ENCODE measurements at regions not wholly inside any gene's neighbourhood (a gene's known extent, or its start where the extent isn't known, plus 50 kb on each side); places are given as distances from the start of the nearest gene placed in this dataset.
"Not testable (repeated sequence)": the region's sequence is repeated elsewhere in the genome, so short reads cannot be mapped to it uniquely, and the experiment has no call there.

DNA sequence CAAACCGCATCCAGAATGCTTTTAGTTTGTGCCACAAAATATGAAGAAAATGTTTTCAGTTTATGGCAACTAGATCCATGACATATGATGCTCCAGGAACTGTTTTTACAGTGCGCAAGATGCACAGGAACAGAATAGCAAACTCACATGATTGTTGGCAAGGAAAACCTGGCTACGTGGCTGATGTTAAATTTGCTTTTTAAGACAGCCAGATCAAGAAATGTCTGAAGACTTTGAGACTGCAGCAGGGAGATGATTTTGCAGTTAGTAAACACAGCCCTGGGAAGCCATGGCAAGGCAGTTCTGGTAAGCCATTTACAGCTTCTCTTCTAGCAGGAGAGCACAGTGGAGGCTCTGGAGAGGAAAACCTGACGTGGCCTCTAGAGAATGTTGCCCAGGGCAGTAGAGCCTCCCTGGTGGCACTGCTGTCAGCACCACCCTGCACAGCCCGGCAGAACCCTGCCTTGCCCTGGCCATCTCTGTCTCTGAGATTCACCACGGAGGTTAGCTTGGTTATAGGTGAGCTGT is 69.8 kb upstream of the TNRC6B start:
- no peak overlapping the region for H3K23ac ChIP-seq (ENCODE audit: low read length)
- no CpG with 5 or more reads among the region's 6 CpGs for WGBS (ENCODE audit: extremely low coverage, insufficient coverage, insufficient read length)
- H3K79me2 ChIP-seq (ENCODE audit: control insufficient read depth, insufficient read depth, low read length, poor library complexity), result no peaks in the 10 kb centered on the region
- H3K27me3 ChIP-seq (ENCODE audit: insufficient read depth, low read length), result no peaks in the 10 kb centered on the region
- no peak overlapping the region for H4K91ac ChIP-seq (ENCODE audit: low read depth, low read length)
- H3K4me1 ChIP-seq (ENCODE audit: control insufficient read depth in 1 of 2, insufficient read depth in 2 of 2, low read length in 2 of 2), result no peaks in the 10 kb centered on the region
- H3K4ac ChIP-seq (ENCODE audit: low read depth, low read length), result no peak overlapping the region
- H3K14ac ChIP-seq (ENCODE audit: low read length), result no peak overlapping the region
- H3K4me3 ChIP-seq (ENCODE audit: low read depth, low read length), result no peak overlapping the region
- H3K9ac ChIP-seq (ENCODE audit: low read length), result no peak overlapping the region
- no peaks in the 10 kb centered on the region for H3K36me3 ChIP-seq (ENCODE audit: control insufficient read depth in 1 of 2, insufficient read depth in 2 of 2, low read length in 2 of 2)
- peaks cover 3% of the 10 kb centered on the region for H3K9me3 ChIP-seq (ENCODE audit: insufficient read depth, low read depth, low read length)
- H2AFZ ChIP-seq (ENCODE audit: insufficient read depth, low read length, poor library complexity), result no peak overlapping the region
- no peak overlapping the region for H4K8ac ChIP-seq (ENCODE audit: low read depth, low read length)
- DNase-seq, result peak; percentile 49 to 73
- H3K4me2 ChIP-seq (ENCODE audit: low read length), result no peak overlapping the region
- H2AK5ac ChIP-seq (ENCODE audit: low read length), result no peak overlapping the region
- H4K12ac ChIP-seq (ENCODE audit: low read depth, low read length), result no peak overlapping the region
- H2BK5ac ChIP-seq (ENCODE audit: low read depth, low read length, poor library complexity), result no peak overlapping the region
- no peak overlapping the region for H3K27ac ChIP-seq (ENCODE audit: low read depth, low read length)
- no peak overlapping the region for H3K18ac ChIP-seq (ENCODE audit: low read length)
- H3K79me1 ChIP-seq (ENCODE audit: low read length), result no peaks in the 10 kb centered on the region
- no peak overlapping the region for H2BK12ac ChIP-seq (ENCODE audit: low read length)
- no peak overlapping the region for H2BK120ac ChIP-seq (ENCODE audit: insufficient read depth, low read length, poor library complexity)

GRCh38 chr22:40108396-40108795 is 69.3 kb upstream of the TNRC6B start:
- no peaks in the 10 kb centered on the region for H3K4me1 ChIP-seq (ENCODE audit: control insufficient read depth in 1 of 2, insufficient read depth in 2 of 2, low read length in 2 of 2)

GRCh38 chr22:40108926-40109325 is 68.8 kb upstream of the TNRC6B start:
- H2BK120ac ChIP-seq (ENCODE audit: insufficient read depth, low read length, poor library complexity); H3K4me3 ChIP-seq (ENCODE audit: low read depth, low read length); H3K14ac ChIP-seq (ENCODE audit: low read length); H3K23ac ChIP-seq (ENCODE audit: low read length); H3K36me3 ChIP-seq (ENCODE audit: control insufficient read depth in 1 of 2, insufficient read depth in 2 of 2, low read length in 2 of 2); H4K8ac ChIP-seq (ENCODE audit: low read depth, low read length); DNase-seq; H3K18ac ChIP-seq (ENCODE audit: low read length); H3K4me1 ChIP-seq (ENCODE audit: control insufficient read depth in 1 of 2, insufficient read depth in 2 of 2, low read length in 2 of 2); H2AK5ac ChIP-seq (ENCODE audit: low read length); H3K9ac ChIP-seq (ENCODE audit: low read length); H3K4me2 ChIP-seq (ENCODE audit: low read length); H2AFZ ChIP-seq (ENCODE audit: insufficient read depth, low read length, poor library complexity); H3K27ac ChIP-seq (ENCODE audit: low read depth, low read length); H2BK12ac ChIP-seq (ENCODE audit: low read length); H3K27me3 ChIP-seq (ENCODE audit: insufficient read depth, low read length); H2BK5ac ChIP-seq (ENCODE audit: low read depth, low read length, poor library complexity); H3K79me1 ChIP-seq (ENCODE audit: low read length); H3K79me2 ChIP-seq (ENCODE audit: control insufficient read depth, insufficient read depth, low read length, poor library complexity); H3K4ac ChIP-seq (ENCODE audit: low read depth, low read length); H3K9me3 ChIP-seq (ENCODE audit: insufficient read depth, low read depth, low read length); H4K91ac ChIP-seq (ENCODE audit: low read depth, low read length); H4K12ac ChIP-seq (ENCODE audit: low read depth, low read length): not testable (repeated sequence)
- no CpG with 5 or more reads among the region's 5 CpGs for WGBS (ENCODE audit: extremely low coverage, insufficient coverage, insufficient read length)

More at GRCh38 chr22:40108396-40108795, 69.3 kb upstream of the TNRC6B start:
- Histone ChIP-seq H3K79me1 (ENCODE audit: low read length) (no peaks in the 10 kb centered on the region), H2BK5ac (ENCODE audit: low read depth, low read length, poor library complexity) (no peak overlapping the region), H4K12ac (ENCODE audit: low read depth, low read length) (no peak overlapping the region), H3K18ac (ENCODE audit: low read length) (no peak overlapping the region), H3K4ac (ENCODE audit: low read depth, low read length) (no peak overlapping the region), H3K14ac (ENCODE audit: low read length) (no peak overlapping the region), H3K27me3 (ENCODE audit: insufficient read depth, low read length) (no peaks in the 10 kb centered on the region), H4K8ac (ENCODE audit: low read depth, low read length) (no peak overlapping the region), H3K9ac (ENCODE audit: low read length) (no peak overlapping the region), H4K91ac (ENCODE audit: low read depth, low read length) (no peak overlapping the region), H2BK120ac (ENCODE audit: insufficient read depth, low read length, poor library complexity) (no peak overlapping the region), H3K4me2 (ENCODE audit: low read length) (no peak overlapping the region), H3K4me3 (ENCODE audit: low read depth, low read length) (no peak overlapping the region), H2AK5ac (ENCODE audit: low read length) (no peak overlapping the region), H2BK12ac (ENCODE audit: low read length) (no peak overlapping the region), H3K9me3 (ENCODE audit: insufficient read depth, low read depth, low read length) (peaks cover 3% of the 10 kb centered on the region), H3K36me3 (ENCODE audit: control insufficient read depth in 1 of 2, insufficient read depth in 2 of 2, low read length in 2 of 2) (no peaks in the 10 kb centered on the region), H3K27ac (ENCODE audit: low read depth, low read length) (no peak overlapping the region), H3K79me2 (ENCODE audit: control insufficient read depth, insufficient read depth, low read length, poor library complexity) (no peaks in the 10 kb centered on the region), H2AFZ (ENCODE audit: insufficient read depth, low read length, poor library complexity) (no peak overlapping the region), H3K23ac (ENCODE audit: low read length) (no peak overlapping the region)
- DNase-seq, result no peak

DNA sequence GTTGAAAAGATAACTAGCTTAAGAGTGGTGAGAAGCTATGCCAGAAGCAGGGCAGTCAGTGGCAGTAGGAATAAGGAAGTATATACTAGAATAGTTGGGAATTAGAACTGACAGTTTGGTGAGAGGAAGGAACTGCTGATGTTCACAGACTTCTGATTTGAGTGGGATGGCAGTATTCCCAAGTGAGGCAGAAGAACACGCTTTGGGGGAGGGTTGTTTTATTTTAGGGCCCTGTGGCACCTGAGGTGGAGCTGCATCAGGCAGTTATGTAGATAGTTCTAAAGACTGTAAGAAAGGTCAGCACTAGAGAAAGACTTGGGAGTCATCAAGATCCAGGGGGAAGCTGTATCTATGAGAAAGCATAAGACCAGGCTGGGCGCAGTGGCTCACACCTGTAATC is 66.3 kb upstream of the TNRC6B start:
- H3K4me3 ChIP-seq (ENCODE audit: low read depth, low read length), result no peak overlapping the region
- no peak overlapping the region for H2BK5ac ChIP-seq (ENCODE audit: low read depth, low read length, poor library complexity)
- H3K14ac ChIP-seq (ENCODE audit: low read length), result no peak overlapping the region
- H3K79me2 ChIP-seq (ENCODE audit: control insufficient read depth, insufficient read depth, low read length, poor library complexity), result no peaks in the 10 kb centered on the region
- H3K27me3 ChIP-seq (ENCODE audit: insufficient read depth, low read length), result no peaks in the 10 kb centered on the region
- no CpG with 5 or more reads among the region's 2 CpGs for WGBS (ENCODE audit: extremely low coverage, insufficient coverage, insufficient read length)
- H4K91ac ChIP-seq (ENCODE audit: low read depth, low read length), result no peak overlapping the region
- no peaks in the 10 kb centered on the region for H3K36me3 ChIP-seq (ENCODE audit: control insufficient read depth in 1 of 2, insufficient read depth in 2 of 2, low read length in 2 of 2)
- no peak overlapping the region for H2BK12ac ChIP-seq (ENCODE audit: low read length)
- H4K8ac ChIP-seq (ENCODE audit: low read depth, low read length), result no peak overlapping the region
- no peak overlapping the region for H3K4ac ChIP-seq (ENCODE audit: low read depth, low read length)
- peaks cover 5% of the 10 kb centered on the region for H3K9me3 ChIP-seq (ENCODE audit: insufficient read depth, low read depth, low read length)
- no peak overlapping the region for H3K23ac ChIP-seq (ENCODE audit: low read length)
- no peak overlapping the region for H4K12ac ChIP-seq (ENCODE audit: low read depth, low read length)
- no peak overlapping the region for H3K4me2 ChIP-seq (ENCODE audit: low read length)
- no peak overlapping the region for H2BK120ac ChIP-seq (ENCODE audit: insufficient read depth, low read length, poor library complexity)
- H3K79me1 ChIP-seq (ENCODE audit: low read length), result no peaks in the 10 kb centered on the region
- no peak overlapping the region for H2AK5ac ChIP-seq (ENCODE audit: low read length)
- H2AFZ ChIP-seq (ENCODE audit: insufficient read depth, low read length, poor library complexity), result no peak overlapping the region
- no peak overlapping the region for H3K18ac ChIP-seq (ENCODE audit: low read length)
- H3K9ac ChIP-seq (ENCODE audit: low read length), result no peak overlapping the region
- no peak for DNase-seq
- H3K4me1 ChIP-seq (ENCODE audit: control insufficient read depth in 1 of 2, insufficient read depth in 2 of 2, low read length in 2 of 2), result no peaks in the 10 kb centered on the region
- no peak overlapping the region for H3K27ac ChIP-seq (ENCODE audit: low read depth, low read length)

Data from trophoblast cell (in vitro differentiated cells and primary cell).